ENCODE measurements at regions not wholly inside any gene's neighbourhood (a gene's known extent, or its start where the extent isn't known, plus 50 kb on each side); places are given as distances from the start of the nearest gene placed in this dataset.
"Not testable (repeated sequence)": the region's sequence is repeated elsewhere in the genome, so short reads cannot be mapped to it uniquely, and the experiment has no call there.

GRCh38 chr6:21282360-21282759 is 311.2 kb upstream of the SOX4 start:
- not testable (repeated sequence) for DNase-seq

- DNase-seq: no peak
Observed at GRCh38 chr6:21284166-21284565, 309.4 kb upstream of the SOX4 start.

GRCh38 chr6:21284706-21285105 is 308.8 kb upstream of the SOX4 start:
- no peak for DNase-seq

- peak; percentile 35 for DNase-seq
Observed at GRCh38 chr6:21294144-21294543, 299.4 kb upstream of the SOX4 start.

- no peak for DNase-seq
Observed at GRCh38 chr6:21295506-21296240, 297.9 kb upstream of the SOX4 start.

GRCh38 chr6:21297665-21298064 is 295.9 kb upstream of the SOX4 start:
- no peak for DNase-seq

GRCh38 chr6:21299216-21299615 is 294.3 kb upstream of the SOX4 start:
- no peak for DNase-seq

GRCh38 chr6:21300439-21300838 is 293.1 kb upstream of the SOX4 start:
- no peak for DNase-seq

GRCh38 chr6:21305893-21306332 is 287.6 kb upstream of the SOX4 start:
- no peak for DNase-seq

- no peak for DNase-seq
Observed at GRCh38 chr6:21306546-21306945, 287.0 kb upstream of the SOX4 start.

- DNase-seq: no peak
Observed at GRCh38 chr6:21309807-21310221, 283.7 kb upstream of the SOX4 start.

- DNase-seq: no peak
Observed at GRCh38 chr6:21310568-21311140, 282.9 kb upstream of the SOX4 start.

- DNase-seq: no peak
Observed at GRCh38 chr6:21312118-21312517, 281.4 kb upstream of the SOX4 start.

- no peak for DNase-seq
Observed at GRCh38 chr6:21317642-21318041, 275.9 kb upstream of the SOX4 start.

- no peak for DNase-seq
Observed at GRCh38 chr6:21321076-21321475, 272.5 kb upstream of the SOX4 start.

GRCh38 chr6:21321531-21321930 is 272.0 kb upstream of the SOX4 start:
- no peak for DNase-seq

- no peak for DNase-seq
Observed at GRCh38 chr6:21323577-21323976, 270.0 kb upstream of the SOX4 start.

GRCh38 chr6:21325201-21325856 is 268.2 kb upstream of the SOX4 start:
- DNase-seq: peak; percentile 72

GRCh38 chr6:21327326-21328112 is 266.0 kb upstream of the SOX4 start:
- DNase-seq: no peak

- no peak for DNase-seq
Observed at GRCh38 chr6:21331235-21331634, 262.3 kb upstream of the SOX4 start.

- DNase-seq: peak; percentile 9
Observed at GRCh38 chr6:21332077-21332476, 261.5 kb upstream of the SOX4 start.

- DNase-seq: no peak
Observed at GRCh38 chr6:21332660-21333059, 260.9 kb upstream of the SOX4 start.

GRCh38 chr6:21333715-21334114 is 259.8 kb upstream of the SOX4 start:
- DNase-seq: no peak
